Endothelial cell of umbilical vein (primary cell): ENCODE measurements at regions not wholly inside any gene's neighbourhood (a gene's known extent, or its start where the extent isn't known, plus 50 kb on each side); places are given as distances from the start of the nearest gene placed in this dataset.

ENCODE experiments used
- BruUV-seq: library from RNA; stranded (reverse); fragments of 400-500 nt; replicated peaks from 2 replicates; lab custom pipeline; 2021; lab: Mats Ljungman, UMichigan
- CTCF ChIA-PET: fragments of 300-600, 350-600 bp; sonication (Branson Sonifier 250); formaldehyde crosslinking; loops from one replicate; lab custom pipeline; 2021; ENCODE audit warnings: antibody characterized with exemption, inconsistent platforms; lab: Charles Lee
- POLR2A ChIA-PET: fragments of 300-600, 350-600 bp; sonication (Branson Sonifier 250); formaldehyde crosslinking; loops from one replicate; lab custom pipeline; 2021; ENCODE audit warnings: antibody characterized with exemption, inconsistent platforms; lab: Charles Lee
- DNase-seq: peaks from one replicate; pipeline ENCODE4 v3.0.0-alpha.2; 2011; ENCODE audit warnings: low read depth, low spot score
- FAIRE-seq: peaks from 2 replicates; lab custom pipeline; 2011; peaks lifted over from hg19 to GRCh38; lab: Jason Lieb, UNC
- H2AFZ ChIP-seq: 2 replicates; pipeline ENCODE4 v1.6.0; 2012; ENCODE audit warnings: low read depth, low read length, control low read depth, inconsistent platforms
- H3K27ac ChIP-seq: 2 replicates; pipeline ENCODE4 v1.5.1; 2011; ENCODE audit warnings: low read depth, mild to moderate bottlenecking, control low read depth, low read length, moderate library complexity; ENCODE audit not compliant: insufficient read depth
- H3K27me3 ChIP-seq, 2 experiments: 2 replicates each; pipeline versions ENCODE4 v1.6.0 to v1.6.1; 2011; ENCODE audit warnings: low read length in 2 of 2, mixed read lengths in 1 of 2; ENCODE audit not compliant: control insufficient read depth in 2 of 2, insufficient read depth in 2 of 2
- H3K36me3 ChIP-seq, 2 experiments: 2 replicates in 1 of 2; 3 replicates in 1 of 2; pipeline ENCODE4 v1.5.1; 2011; ENCODE audit warnings: low read length in 2 of 2, mild to moderate bottlenecking in 1 of 2, moderate library complexity in 1 of 2; ENCODE audit not compliant: control insufficient read depth in 2 of 2, insufficient read depth in 2 of 2; ENCODE audit errors: extremely low read depth in 1 of 2
- H3K4me1 ChIP-seq: 3 replicates; pipeline ENCODE4 v1.5.1; 2011; ENCODE audit warnings: mild to moderate bottlenecking, low read length; ENCODE audit not compliant: control insufficient read depth, insufficient read depth; ENCODE audit errors: extremely low read depth
- H3K4me2 ChIP-seq: 2 replicates; pipeline ENCODE4 v1.6.1; 2011; ENCODE audit warnings: low read length, control low read depth, mixed read lengths; ENCODE audit not compliant: insufficient read depth
- H3K4me3 ChIP-seq, 3 experiments: fragments of 200-600 bp in 1 of 3; sonication (generic), shearing (Covaris generic) in 1 of 3; replicated peaks in 1 of 3; 2 replicates each; pipeline ENCODE4 v1.5.1; 2011 to 2016; ENCODE audit warnings: control low read depth in 3 of 3, low read length in 3 of 3, mild to moderate bottlenecking in 2 of 3, inconsistent platforms in 1 of 3, low read depth in 1 of 3, moderate library complexity in 1 of 3; ENCODE audit not compliant: insufficient read depth in 1 of 3
- H3K79me2 ChIP-seq: 2 replicates; pipeline ENCODE4 v1.6.0; 2012; ENCODE audit warnings: low read length, inconsistent platforms; ENCODE audit not compliant: control insufficient read depth, insufficient read depth
- H3K9ac ChIP-seq: replicated peaks from 2 replicates; pipeline ENCODE3; 2011; ENCODE audit warnings: low read length, control low read depth; ENCODE audit not compliant: insufficient read depth; ENCODE audit errors: extremely low read depth
- H3K9me1 ChIP-seq: replicated peaks from 3 replicates; pipeline ENCODE4 v1.6.0; 2011; ENCODE audit warnings: mild to moderate bottlenecking, low read length; ENCODE audit not compliant: control insufficient read depth, insufficient read depth; ENCODE audit errors: extremely low read depth
- H3K9me3 ChIP-seq: replicated peaks from 2 replicates; pipeline ENCODE4 v1.5.1; 2012; ENCODE audit warnings: low read length, inconsistent platforms; ENCODE audit not compliant: control insufficient read depth, insufficient read depth
- H4K20me1 ChIP-seq: replicated peaks from 2 replicates; pipeline ENCODE3; 2011; ENCODE audit warnings: mild to moderate bottlenecking, low read length; ENCODE audit not compliant: control insufficient read depth, insufficient read depth; ENCODE audit errors: extremely low read depth
- EZH2 ChIP-seq: IDR thresholded peaks from 2 replicates; pipeline ENCODE4 v1.6.1; 2012; ENCODE audit warnings: borderline replicate concordance, low read depth, mild to moderate bottlenecking, moderate library complexity, low read length, inconsistent platforms; ENCODE audit not compliant: severe bottlenecking
- FOS ChIP-seq: IDR thresholded peaks from 2 replicates; pipeline ENCODE4 v1.6.1; 2011; ENCODE audit warnings: mild to moderate bottlenecking, low read length, moderate library complexity, borderline replicate concordance; ENCODE audit not compliant: insufficient read depth
- GATA2 ChIP-seq: IDR thresholded peaks from 2 replicates; pipeline ENCODE4 v1.7.0; 2011; ENCODE audit warnings: low read depth, mild to moderate bottlenecking, moderate library complexity, mixed read lengths, low read length; ENCODE audit not compliant: insufficient read length, insufficient read depth
- JUN ChIP-seq: IDR thresholded peaks from 2 replicates; pipeline ENCODE4 v1.6.1; 2011; ENCODE audit warnings: borderline replicate concordance, low read depth; ENCODE audit not compliant: insufficient read length, insufficient read depth
- MYC ChIP-seq: IDR thresholded peaks from one replicate; pipeline ENCODE4 v1.6.1; 2011; ENCODE audit warnings: mild to moderate bottlenecking, low read depth, low read length
- POLR2AphosphoS5 ChIP-seq: IDR thresholded peaks from 2 replicates; pipeline ENCODE4 v1.6.1; 2012; ENCODE audit warnings: low read depth, mild to moderate bottlenecking, control low read depth, low read length, moderate library complexity; ENCODE audit not compliant: insufficient read depth
- dilution Hi-C: fragments of 300-500 bp; cut with MboI; formaldehyde crosslinking; loops from one replicate; pipeline ENCODE4 v1.15.0; 2019; ENCODE audit warnings: low sequenced_read_pairs; ENCODE audit not compliant: extremely low pct_ligation_motif_present
- intact Hi-C: fragments of 100-400 bp; cut with micrococcal nuclease; formaldehyde crosslinking; loops from one replicate; pipeline ENCODE4 v1.10.0; 2022
- TF ChIP-seq, protein P1 (sequence below), 2 donors: IDR thresholded peaks; 1 replicate in 1 of 2; 2 replicates in 1 of 2; pipeline ENCODE4 v1.5.1; 2011; ENCODE audit warnings: low read length in 2 of 2, mild to moderate bottlenecking in 2 of 2, moderate library complexity in 2 of 2, control low read depth in 1 of 2, inconsistent platforms in 1 of 2, low read depth in 1 of 2; ENCODE audit not compliant: insufficient read depth in 1 of 2; ENCODE audit errors: extremely low read depth in 1 of 2
- TF ChIP-seq, protein P2 (sequence below): IDR thresholded peaks from 2 replicates; pipeline ENCODE4 v1.6.1; 2011; ENCODE audit not compliant: insufficient read depth, insufficient read length

DNA sequence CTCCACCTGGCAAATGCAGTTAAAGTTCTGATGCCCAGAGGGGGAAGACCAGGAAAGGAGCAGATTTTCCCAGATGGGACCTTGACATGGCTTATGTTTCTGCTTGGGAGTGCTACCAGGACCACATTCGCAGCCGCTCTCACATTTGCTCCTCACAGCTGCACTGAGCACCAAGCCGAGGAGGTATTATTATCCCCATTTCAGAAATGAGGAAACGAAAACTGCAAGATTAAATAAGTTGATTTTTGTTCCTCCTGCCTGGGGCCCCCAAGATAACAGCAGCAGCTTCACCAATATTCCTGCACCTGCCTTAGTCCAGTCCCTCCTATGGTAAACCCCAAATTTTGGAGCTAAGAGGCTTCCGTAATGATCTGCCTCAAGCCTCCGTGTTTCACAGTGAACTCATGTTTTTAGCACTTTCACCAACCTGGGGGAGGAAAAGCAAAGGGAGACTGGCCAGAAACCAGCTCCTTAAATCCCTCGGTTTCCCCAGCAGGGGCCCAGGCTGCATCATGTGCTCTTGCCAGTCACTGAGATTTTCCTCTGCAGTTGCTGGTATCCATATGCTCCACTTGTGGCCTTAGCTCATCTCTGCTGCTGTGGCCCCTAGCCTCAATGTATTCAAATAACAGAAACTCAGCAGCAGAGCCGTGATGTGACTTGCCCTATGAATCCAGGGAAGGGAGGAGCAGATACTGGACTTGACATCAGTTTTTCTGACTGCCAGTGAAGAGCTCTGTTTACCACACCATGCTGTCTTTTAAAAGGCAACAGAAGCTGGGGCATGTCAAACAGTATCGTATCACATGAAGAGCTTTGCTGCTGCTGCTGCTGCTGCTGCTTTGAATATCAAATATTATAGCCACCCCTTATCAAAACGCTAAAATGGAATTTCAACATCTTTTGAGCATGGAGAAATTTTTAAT lies 95.5 kb upstream of the KLHL13 start:
- Histone ChIP-seq H3K36me3 (no peaks in the 10 kb centered on the region), H3K9ac (no peak overlapping the region), H3K4me2 (no peak overlapping the region), H4K20me1 (no peaks in the 10 kb centered on the region), H3K27me3 (no peaks in the 10 kb centered on the region), H3K27ac (no peak overlapping the region), H3K4me1 (peaks cover 22% of the 10 kb centered on the region), H3K4me3 (no peak overlapping the region), H3K9me3 (no peaks in the 10 kb centered on the region), H3K9me1 (no peaks in the 10 kb centered on the region), H2AFZ (no peak overlapping the region), H3K79me2 (no peaks in the 10 kb centered on the region)
- FAIRE-seq: no peak
- DNase-seq: no peak
- ChIA-PET POLR2A (no interaction called here), CTCF (interaction anchor here (0.8 kb wide), 1 partner anchor 137 kb away, joined by 3 read pairs; no protein-coding TSS in a partner anchor)
- BruUV-seq: no TSS peak
- no peak for TF ChIP-seq GATA2
- TF ChIP-seq, protein P1, sequence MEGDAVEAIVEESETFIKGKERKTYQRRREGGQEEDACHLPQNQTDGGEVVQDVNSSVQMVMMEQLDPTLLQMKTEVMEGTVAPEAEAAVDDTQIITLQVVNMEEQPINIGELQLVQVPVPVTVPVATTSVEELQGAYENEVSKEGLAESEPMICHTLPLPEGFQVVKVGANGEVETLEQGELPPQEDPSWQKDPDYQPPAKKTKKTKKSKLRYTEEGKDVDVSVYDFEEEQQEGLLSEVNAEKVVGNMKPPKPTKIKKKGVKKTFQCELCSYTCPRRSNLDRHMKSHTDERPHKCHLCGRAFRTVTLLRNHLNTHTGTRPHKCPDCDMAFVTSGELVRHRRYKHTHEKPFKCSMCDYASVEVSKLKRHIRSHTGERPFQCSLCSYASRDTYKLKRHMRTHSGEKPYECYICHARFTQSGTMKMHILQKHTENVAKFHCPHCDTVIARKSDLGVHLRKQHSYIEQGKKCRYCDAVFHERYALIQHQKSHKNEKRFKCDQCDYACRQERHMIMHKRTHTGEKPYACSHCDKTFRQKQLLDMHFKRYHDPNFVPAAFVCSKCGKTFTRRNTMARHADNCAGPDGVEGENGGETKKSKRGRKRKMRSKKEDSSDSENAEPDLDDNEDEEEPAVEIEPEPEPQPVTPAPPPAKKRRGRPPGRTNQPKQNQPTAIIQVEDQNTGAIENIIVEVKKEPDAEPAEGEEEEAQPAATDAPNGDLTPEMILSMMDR (IDR thresholded peaks at IDR 0.05; ENCODE audit: extremely low read depth in 1 of 2, insufficient read depth in 1 of 2, low read depth in 1 of 2, low read length in 2 of 2): no peak
- TF ChIP-seq, protein P2, sequence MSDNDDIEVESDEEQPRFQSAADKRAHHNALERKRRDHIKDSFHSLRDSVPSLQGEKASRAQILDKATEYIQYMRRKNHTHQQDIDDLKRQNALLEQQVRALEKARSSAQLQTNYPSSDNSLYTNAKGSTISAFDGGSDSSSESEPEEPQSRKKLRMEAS: no peak
- TF ChIP-seq JUN: no peak
- no peak for TF ChIP-seq FOS
- TF ChIP-seq POLR2AphosphoS5: no peak
- no peak for TF ChIP-seq MYC
- no peak for TF ChIP-seq EZH2
- intact Hi-C loops: no loop called here
- dilution Hi-C loops: no loop called here
